Calu3 (cell line): ENCODE measurements at regions not wholly inside any gene's neighbourhood (a gene's known extent, or its start where the extent isn't known, plus 50 kb on each side); places are given as distances from the start of the nearest gene placed in this dataset.

Source experiments
- BruUV-seq: library from RNA; stranded (reverse); fragments of 400-500 nt; replicated peaks from 2 replicates; lab custom pipeline; 2021; lab: Mats Ljungman, UMichigan
- CTCF ChIA-PET: fragments of 300-600 bp; sonication (Branson Sonifier 250); formaldehyde crosslinking; loops from one replicate; lab custom pipeline; 2022; ENCODE audit warnings: antibody characterized with exemption; lab: Charles Lee
- DNase-seq: peaks from one replicate; pipeline ENCODE4 v3.0.0; 2022
- H3K27ac Mint-ChIP-seq: one replicate; pipeline ENCODE4 v1.8.0; 2022; ENCODE audit warnings: mixed read lengths; ENCODE audit not compliant: unreplicated experiment
- H3K27me3 Mint-ChIP-seq: one replicate; pipeline ENCODE4 v1.8.0; 2022; ENCODE audit warnings: mixed read lengths; ENCODE audit not compliant: unreplicated experiment
- H3K36me3 Mint-ChIP-seq: one replicate; pipeline ENCODE4 v1.8.0; 2022; ENCODE audit warnings: mild to moderate bottlenecking, moderate library complexity, mixed read lengths; ENCODE audit not compliant: insufficient read depth, unreplicated experiment
- H3K4me1 Mint-ChIP-seq: one replicate; pipeline ENCODE4 v1.8.0; 2022; ENCODE audit warnings: mild to moderate bottlenecking, low read depth, mixed read lengths; ENCODE audit not compliant: unreplicated experiment
- H3K4me3 Mint-ChIP-seq: one replicate; pipeline ENCODE4 v1.8.0; 2022; ENCODE audit warnings: mild to moderate bottlenecking, low read depth, moderate library complexity, mixed read lengths; ENCODE audit not compliant: unreplicated experiment
- H3K9me3 Mint-ChIP-seq: one replicate; pipeline ENCODE4 v1.8.0; 2022; ENCODE audit warnings: low read depth, mixed read lengths; ENCODE audit not compliant: unreplicated experiment
- CTCF ChIP-seq: fragments of 200-600 bp; IDR thresholded peaks from one replicate; pipeline ENCODE4 v1.8.0; 2022; ENCODE audit warnings: antibody characterized with exemption; ENCODE audit not compliant: unreplicated experiment
- intact Hi-C: fragments of 100-400 bp; cut with micrococcal nuclease; formaldehyde crosslinking; loops from one replicate; pipeline ENCODE4 v1.10.0; 2022; ENCODE audit not compliant: unreplicated experiment

GRCh38 chr6:222468-222867 lies 69.8 kb upstream of the DUSP22 start:
- no peak overlapping the region for H3K4me3 Mint-ChIP-seq
- DNase-seq, result no peak
- no peak overlapping the region for H3K27ac Mint-ChIP-seq
- H3K27me3 Mint-ChIP-seq, result peaks cover 29% of the 10 kb centered on the region
- BruUV-seq, result no TSS peak
- intact Hi-C loops, result no loop called here
- TF ChIP-seq CTCF, result no peak
- no peaks in the 10 kb centered on the region for H3K9me3 Mint-ChIP-seq
- H3K4me1 Mint-ChIP-seq, result no peaks in the 10 kb centered on the region
- no peaks in the 10 kb centered on the region for H3K36me3 Mint-ChIP-seq
- CTCF ChIA-PET, result no interaction called here

- no TSS peak for BruUV-seq
- intact Hi-C loops, result no loop called here
- CTCF ChIA-PET, result no interaction called here
- no peak overlapping the region for H3K27ac Mint-ChIP-seq
- TF ChIP-seq CTCF, result no peak
- H3K4me1 Mint-ChIP-seq, result no peaks in the 10 kb centered on the region
- H3K36me3 Mint-ChIP-seq, result no peaks in the 10 kb centered on the region
- peaks cover 29% of the 10 kb centered on the region for H3K27me3 Mint-ChIP-seq
- no peak for DNase-seq
- no peak overlapping the region for H3K4me3 Mint-ChIP-seq
- no peaks in the 10 kb centered on the region for H3K9me3 Mint-ChIP-seq
Observed at GRCh38 chr6:223136-223535, 69.2 kb upstream of the DUSP22 start.

- Mint-ChIP-seq H3K9me3 (no peaks in the 10 kb centered on the region), H3K27me3 (peaks cover 29% of the 10 kb centered on the region), H3K4me1 (no peaks in the 10 kb centered on the region), H3K4me3 (no peak overlapping the region), H3K36me3 (no peaks in the 10 kb centered on the region), H3K27ac (no peak overlapping the region)
- no peak for TF ChIP-seq CTCF
- intact Hi-C loops, result no loop called here
- CTCF ChIA-PET, result no interaction called here
- no peak for DNase-seq
- BruUV-seq, result no TSS peak
Observed at GRCh38 chr6:223763-224162, 68.5 kb upstream of the DUSP22 start.

- intact Hi-C loops, result no loop called here
- no TSS peak for BruUV-seq
- Mint-ChIP-seq H3K4me3 (no peak overlapping the region), H3K9me3 (no peaks in the 10 kb centered on the region), H3K27ac (no peak overlapping the region), H3K4me1 (no peaks in the 10 kb centered on the region), H3K36me3 (no peaks in the 10 kb centered on the region), H3K27me3 (peaks cover 29% of the 10 kb centered on the region)
- no peak for DNase-seq
- TF ChIP-seq CTCF, result no peak
- CTCF ChIA-PET, result no interaction called here
Observed at GRCh38 chr6:224350-224749, 67.9 kb upstream of the DUSP22 start.
